RWPE2 (cell line): ENCODE measurements at regions not wholly inside any gene's neighbourhood (a gene's known extent, or its start where the extent isn't known, plus 50 kb on each side); places are given as distances from the start of the nearest gene placed in this dataset.
A peak's percentile ranks its signal among the peaks of the same experiment; 100 is the strongest.

Experiments
- ATAC-seq: fragments of 200-7000 bp; cut with Tn5 transposase; 3 replicates; pipeline ENCODE4 v1.9.1; 2021; ENCODE audit warnings: low read depth
- DNase-seq: peaks from one replicate; pipeline ENCODE4 v3.0.0-alpha.2; 2020; ENCODE audit warnings: low spot score
- H3K27ac ChIP-seq: fragments of 450-650 bp; 2 replicates; pipeline ENCODE4 v1.5.1; 2017; ENCODE audit warnings: mild to moderate bottlenecking; ENCODE audit not compliant: poor library complexity, severe bottlenecking
- H3K27me3 ChIP-seq: fragments of 250-450 bp; sonication (Bioruptor Pico); 2 replicates; pipeline ENCODE4 v1.5.1; 2021; ENCODE audit warnings: mild to moderate bottlenecking, moderate library complexity; ENCODE audit not compliant: insufficient read depth, poor library complexity, severe bottlenecking
- H3K36me3 ChIP-seq: fragments of 250-450 bp; sonication (Bioruptor Pico); 2 replicates; pipeline ENCODE4 v1.5.1; 2020; ENCODE audit warnings: low read depth, mild to moderate bottlenecking, moderate library complexity
- H3K4me1 ChIP-seq: fragments of 250-450 bp; sonication (Bioruptor Pico); 2 replicates; pipeline ENCODE4 v1.5.1; 2021; ENCODE audit warnings: mild to moderate bottlenecking, moderate library complexity; ENCODE audit not compliant: insufficient read depth, poor library complexity, severe bottlenecking
- H3K4me3 ChIP-seq: fragments of 250-450 bp; sonication (Bioruptor Pico); 2 replicates; pipeline ENCODE4 v1.5.1; 2021; ENCODE audit warnings: mild to moderate bottlenecking, moderate library complexity; ENCODE audit not compliant: severe bottlenecking
- H3K9me3 ChIP-seq: fragments of 250-450 bp; sonication (Bioruptor Pico); 2 replicates; pipeline ENCODE4 v1.5.1; 2021; ENCODE audit warnings: mild to moderate bottlenecking, moderate library complexity; ENCODE audit not compliant: severe bottlenecking
- TF ChIP-seq, protein P1 (sequence below): fragments of 450-650 bp; IDR thresholded peaks from one replicate; pipeline ENCODE4 v1.5.1; 2017; ENCODE audit warnings: mild to moderate bottlenecking, moderate library complexity; ENCODE audit not compliant: poor library complexity, severe bottlenecking

DNA sequence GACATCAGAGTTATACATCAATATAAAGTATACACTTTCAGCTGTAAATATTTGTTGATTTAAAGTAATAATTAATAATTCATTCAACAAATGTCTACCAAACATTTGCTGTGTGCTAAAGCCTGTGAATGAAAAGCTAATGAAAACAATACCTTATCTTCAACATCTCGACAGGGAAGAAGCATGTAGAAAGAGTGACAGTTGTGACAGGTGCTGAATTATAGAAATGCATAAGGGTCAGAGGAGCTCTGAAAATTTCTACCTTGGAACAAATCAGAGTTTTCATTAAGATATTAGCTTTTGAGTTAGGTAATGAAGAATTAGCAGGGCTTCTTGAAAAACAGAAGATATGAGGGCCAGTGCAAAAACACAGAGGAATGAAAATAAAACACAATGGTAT lies 739.2 kb downstream of the VGLL3 start:
- ATAC-seq (no peak), DNase-seq (no peak)
- Histone ChIP-seq H3K4me1 (no peaks in the 10 kb centered on the region), H3K9me3 (no peaks in the 10 kb centered on the region), H3K27ac (no peak overlapping the region), H3K4me3 (no peak overlapping the region), H3K36me3 (no peaks in the 10 kb centered on the region), H3K27me3 (no peaks in the 10 kb centered on the region)
- TF ChIP-seq, protein P1, sequence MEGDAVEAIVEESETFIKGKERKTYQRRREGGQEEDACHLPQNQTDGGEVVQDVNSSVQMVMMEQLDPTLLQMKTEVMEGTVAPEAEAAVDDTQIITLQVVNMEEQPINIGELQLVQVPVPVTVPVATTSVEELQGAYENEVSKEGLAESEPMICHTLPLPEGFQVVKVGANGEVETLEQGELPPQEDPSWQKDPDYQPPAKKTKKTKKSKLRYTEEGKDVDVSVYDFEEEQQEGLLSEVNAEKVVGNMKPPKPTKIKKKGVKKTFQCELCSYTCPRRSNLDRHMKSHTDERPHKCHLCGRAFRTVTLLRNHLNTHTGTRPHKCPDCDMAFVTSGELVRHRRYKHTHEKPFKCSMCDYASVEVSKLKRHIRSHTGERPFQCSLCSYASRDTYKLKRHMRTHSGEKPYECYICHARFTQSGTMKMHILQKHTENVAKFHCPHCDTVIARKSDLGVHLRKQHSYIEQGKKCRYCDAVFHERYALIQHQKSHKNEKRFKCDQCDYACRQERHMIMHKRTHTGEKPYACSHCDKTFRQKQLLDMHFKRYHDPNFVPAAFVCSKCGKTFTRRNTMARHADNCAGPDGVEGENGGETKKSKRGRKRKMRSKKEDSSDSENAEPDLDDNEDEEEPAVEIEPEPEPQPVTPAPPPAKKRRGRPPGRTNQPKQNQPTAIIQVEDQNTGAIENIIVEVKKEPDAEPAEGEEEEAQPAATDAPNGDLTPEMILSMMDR, result no peak

DNA sequence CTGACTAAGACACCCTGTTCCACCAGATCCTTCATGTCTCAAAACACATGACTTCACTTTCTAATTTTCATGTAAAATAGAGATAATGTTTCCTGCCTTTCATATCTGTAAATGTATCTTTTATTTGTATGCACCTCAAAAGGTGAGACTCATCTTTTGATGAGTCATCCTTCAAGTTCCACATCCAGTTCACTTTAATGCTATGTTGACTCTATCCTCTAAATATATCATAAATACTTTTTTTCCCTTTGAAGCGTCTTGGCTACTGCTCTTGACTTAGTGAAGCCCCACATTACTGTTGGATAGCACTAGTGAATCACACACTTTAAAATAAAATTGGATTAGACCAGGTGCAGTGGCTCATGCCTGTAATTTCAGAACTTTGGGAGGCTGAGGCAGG lies 741.1 kb downstream of the VGLL3 start:
- ATAC-seq, result no peak
- Histone ChIP-seq H3K27me3 (no peaks in the 10 kb centered on the region), H3K4me3 (no peak overlapping the region), H3K9me3 (no peaks in the 10 kb centered on the region), H3K27ac (no peak overlapping the region), H3K4me1 (no peaks in the 10 kb centered on the region), H3K36me3 (no peaks in the 10 kb centered on the region)
- DNase-seq, result no peak
- TF ChIP-seq, protein P1, result no peak

DNA sequence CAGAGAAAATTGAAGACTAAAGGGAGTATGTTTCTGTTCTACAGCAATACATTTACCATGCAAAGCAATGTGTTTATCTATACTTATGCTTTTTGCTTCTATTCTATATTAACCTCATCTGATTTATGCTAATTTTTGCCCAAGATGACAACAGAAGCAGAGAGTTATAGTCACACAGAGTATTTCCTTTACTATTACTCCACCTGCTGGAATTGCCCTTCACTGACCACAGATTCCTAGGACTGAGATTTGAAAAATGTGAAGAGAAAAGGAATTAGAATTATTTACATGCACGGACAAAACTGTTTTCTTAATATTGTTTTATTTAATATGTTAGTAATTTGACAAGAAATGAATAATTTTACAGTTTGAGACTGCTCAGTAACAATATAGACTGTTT lies 745.6 kb downstream of the VGLL3 start:
- DNase-seq, result no peak
- 0 out of 3 replicates have a peak, but pooled peaks have one; percentile 36 for ATAC-seq
- Histone ChIP-seq H3K36me3 (no peaks in the 10 kb centered on the region), H3K4me1 (no peaks in the 10 kb centered on the region), H3K27ac (no peak overlapping the region), H3K27me3 (no peaks in the 10 kb centered on the region), H3K4me3 (no peak overlapping the region), H3K9me3 (no peaks in the 10 kb centered on the region)
- TF ChIP-seq, protein P1, result peak; percentile 46

DNA sequence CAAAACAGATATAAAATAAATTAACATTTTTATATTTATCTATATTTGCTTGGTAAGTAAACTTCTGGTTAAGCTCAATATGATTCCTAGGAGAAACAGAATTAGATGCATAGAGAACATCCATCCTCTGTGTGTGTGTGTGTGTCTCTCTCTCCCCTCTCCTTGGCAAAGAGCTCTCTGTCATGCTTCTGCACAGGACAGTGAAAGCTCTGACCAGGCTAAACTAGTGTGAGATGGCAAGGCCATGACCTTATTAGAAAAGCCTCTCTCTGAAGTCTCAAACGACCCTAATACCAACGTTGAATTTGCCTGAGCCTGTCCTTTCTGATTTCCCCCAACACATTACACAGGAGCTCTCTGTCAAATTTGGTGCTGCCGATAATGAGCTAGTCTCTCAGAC lies 746.0 kb downstream of the VGLL3 start:
- TF ChIP-seq, protein P1, result no peak
- Histone ChIP-seq H3K27ac (no peak overlapping the region), H3K27me3 (no peaks in the 10 kb centered on the region), H3K4me3 (no peak overlapping the region), H3K36me3 (no peaks in the 10 kb centered on the region), H3K9me3 (no peaks in the 10 kb centered on the region), H3K4me1 (no peaks in the 10 kb centered on the region)
- no peak for ATAC-seq
- no peak for DNase-seq

DNA sequence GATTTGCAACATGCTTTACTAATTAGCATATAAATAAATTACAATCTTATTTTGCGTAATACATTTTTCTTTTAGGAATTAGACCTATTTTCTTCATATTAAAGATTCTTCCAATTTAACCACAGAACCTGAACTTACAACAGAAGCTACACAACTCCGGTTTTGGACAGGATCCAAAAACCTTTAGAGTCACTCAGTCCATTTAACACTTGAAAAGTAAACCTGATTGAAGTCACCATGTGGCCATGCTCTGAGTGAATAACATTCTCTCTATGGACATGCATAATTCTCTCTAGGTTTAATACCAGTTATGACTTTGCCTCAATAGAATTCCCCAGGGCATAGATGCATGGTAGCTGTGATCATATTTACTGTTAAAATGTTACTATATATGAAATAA lies 751.0 kb downstream of the VGLL3 start:
- Histone ChIP-seq H3K36me3 (no peaks in the 10 kb centered on the region), H3K4me3 (no peak overlapping the region), H3K4me1 (no peaks in the 10 kb centered on the region), H3K27ac (no peak overlapping the region), H3K27me3 (peaks cover 3% of the 10 kb centered on the region), H3K9me3 (no peaks in the 10 kb centered on the region)
- TF ChIP-seq, protein P1, result no peak
- no peak for DNase-seq
- ATAC-seq, result no peak
